Upper lobe of left lung (tissue), 6 donors: ENCODE measurements at regions not wholly inside any gene's neighbourhood (a gene's known extent, or its start where the extent isn't known, plus 50 kb on each side); places are given as distances from the start of the nearest gene placed in this dataset.

Experiments used
- ATAC-seq, 2 donors: fragments of 200-7000 bp; cut with Tn5 transposase; one replicate each; pipeline ENCODE4 v1.9.1; 2022; ENCODE audit warnings: mild to moderate bottlenecking in 2 of 2, moderate library complexity in 2 of 2; ENCODE audit not compliant: low FRiP score in 2 of 2
- DNase-seq, 2 donors: peaks; one replicate each; pipeline ENCODE4 v3.0.0-alpha.2; 2019 to 2020
- H3K27ac ChIP-seq, 4 donors: fragments of 200-600 bp; sonication (generic); one replicate each; pipeline ENCODE4 v1.5.1; 2016 to 2019
- H3K27me3 ChIP-seq, 4 donors: fragments of 200-600 bp; sonication (generic); one replicate each; pipeline ENCODE4 v1.5.1; 2017 to 2019
- H3K36me3 ChIP-seq, 4 donors: fragments of 200-600 bp; sonication (generic); one replicate each; pipeline ENCODE4 v1.5.1; 2016 to 2019
- H3K4me1 ChIP-seq, 4 donors: fragments of 200-600 bp; sonication (generic); one replicate each; pipeline ENCODE4 v1.5.1; 2018 to 2019
- H3K4me3 ChIP-seq, 4 donors: fragments of 200-600 bp; sonication (generic); one replicate each; pipeline ENCODE4 v1.5.1; 2017 to 2019; ENCODE audit warnings: mild to moderate bottlenecking in 2 of 4, moderate library complexity in 1 of 4
- H3K9me3 ChIP-seq, 4 donors: fragments of 200-600 bp; sonication (generic); one replicate each; pipeline ENCODE4 v1.5.1; 2018 to 2019
- CTCF ChIP-seq, 6 experiments: fragments of 450-650 bp in 4 of 6; fragments of 200-600 bp in 2 of 6; sonication (generic) in 2 of 6; IDR thresholded peaks; one replicate each; pipeline ENCODE4 v1.5.1; 2016 to 2019; ENCODE audit warnings: antibody characterized with exemption in 6 of 6
- EP300 ChIP-seq, 4 donors: sonication (generic); formaldehyde crosslinking; IDR thresholded peaks; one replicate each; pipeline ENCODE4 v1.5.1; 2017; ENCODE audit warnings: antibody characterized with exemption in 4 of 4, control low read depth in 2 of 4
- POLR2A ChIP-seq, 4 donors: fragments of 450-650 bp; IDR thresholded peaks; one replicate each; pipeline ENCODE4 v1.5.1; 2016 to 2017; ENCODE audit warnings: antibody characterized with exemption in 4 of 4, mild to moderate bottlenecking in 2 of 4
- POLR2AphosphoS5 ChIP-seq, 2 donors: sonication (generic); formaldehyde crosslinking; IDR thresholded peaks; one replicate each; pipeline ENCODE4 v1.5.1; 2017; ENCODE audit warnings: antibody characterized with exemption in 2 of 2
- WGBS, 2 donors: methylation state at CpG; one replicate each; pipeline ENCODE4 v1.1.5; 2017 to 2018; 5-methylcytosine and 5-hydroxymethylcytosine counted together
- donor health status: DM: no; HTN: no; CAD: no; lungs with moderate emphysema.
- donor health status: DM: no; HTN: yes; CAD: no; lungs with severe emphysema.

GRCh38 chr2:11974573-11974972 is 228.1 kb downstream of the LPIN1 start:
- WGBS, 2 donors: 98 to 100% methylated on average over 1 of the region's 1 CpG
- Histone ChIP-seq H3K27ac (no peak overlapping the region), H3K4me3 (no peak overlapping the region), H3K27me3 (no peaks in the 10 kb centered on the region), H3K36me3 (no peaks in the 10 kb centered on the region), H3K9me3 (peaks cover 11 to 19% (median 13%) of the 10 kb centered on the region in 4 donors), H3K4me1 (no peaks in the 10 kb centered on the region)
- DNase-seq: no peak
- TF ChIP-seq CTCF (IDR thresholded peaks at IDR 0.05): no peak
- no peak for TF ChIP-seq EP300 (IDR thresholded peaks at IDR 0.05)
- TF ChIP-seq POLR2A (IDR thresholded peaks at IDR 0.05): no peak
- no peak for TF ChIP-seq POLR2AphosphoS5 (IDR thresholded peaks at IDR 0.05)
- no peak for ATAC-seq

- Histone ChIP-seq H3K36me3 (no peaks in the 10 kb centered on the region), H3K4me3 (no peak overlapping the region), H3K9me3 (peaks cover 11 to 19% (median 13%) of the 10 kb centered on the region in 4 donors), H3K4me1 (no peaks in the 10 kb centered on the region), H3K27ac (no peak overlapping the region), H3K27me3 (no peaks in the 10 kb centered on the region)
- ATAC-seq (no peak), DNase-seq (no peak)
- 86 to 100% methylated on average over 1 of the region's 1 CpG for WGBS, 2 donors
- no peak for TF ChIP-seq CTCF (IDR thresholded peaks at IDR 0.05)
Observed at GRCh38 chr2:11975373-11975772, 228.9 kb downstream of the LPIN1 start.

GRCh38 chr2:11976073-11976472 is 229.6 kb downstream of the LPIN1 start:
- Histone ChIP-seq H3K4me3 (no peak overlapping the region), H3K36me3 (no peaks in the 10 kb centered on the region), H3K27me3 (no peaks in the 10 kb centered on the region), H3K27ac (no peak overlapping the region), H3K9me3 (peaks cover 11 to 19% (median 13%) of the 10 kb centered on the region in 4 donors), H3K4me1 (no peaks in the 10 kb centered on the region)
- no peak for DNase-seq
- no peak for TF ChIP-seq POLR2A (IDR thresholded peaks at IDR 0.05)
- TF ChIP-seq CTCF (IDR thresholded peaks at IDR 0.05): no peak
- no peak for TF ChIP-seq EP300 (IDR thresholded peaks at IDR 0.05)
- TF ChIP-seq POLR2AphosphoS5 (IDR thresholded peaks at IDR 0.05): no peak
- ATAC-seq: no peak

- Histone ChIP-seq H3K27me3 (no peaks in the 10 kb centered on the region), H3K9me3 (peaks cover 11 to 19% (median 13%) of the 10 kb centered on the region in 4 donors), H3K4me3 (no peak overlapping the region), H3K4me1 (no peaks in the 10 kb centered on the region), H3K36me3 (no peaks in the 10 kb centered on the region), H3K27ac (no peak overlapping the region)
- 96 to 97% methylated on average over 8 of the region's 8 CpGs for WGBS, 2 donors
- ATAC-seq: peak in 1 of 2 donors; percentile 15
- DNase-seq: no peak
- TF ChIP-seq POLR2AphosphoS5 (IDR thresholded peaks at IDR 0.05): no peak
- TF ChIP-seq CTCF (IDR thresholded peaks at IDR 0.05): no peak
- TF ChIP-seq POLR2A (IDR thresholded peaks at IDR 0.05): no peak
- TF ChIP-seq EP300 (IDR thresholded peaks at IDR 0.05): no peak
Observed at GRCh38 chr2:11977766-11978524, 231.5 kb downstream of the LPIN1 start.

- Histone ChIP-seq H3K27me3 (no peaks in the 10 kb centered on the region), H3K27ac (no peak overlapping the region), H3K36me3 (no peaks in the 10 kb centered on the region), H3K4me1 (no peaks in the 10 kb centered on the region), H3K4me3 (no peak overlapping the region), H3K9me3 (no peaks in the 10 kb centered on the region)
- ATAC-seq (no peak), DNase-seq (no peak)
- TF ChIP-seq CTCF (IDR thresholded peaks at IDR 0.05) (no peak), POLR2AphosphoS5 (IDR thresholded peaks at IDR 0.05) (no peak), POLR2A (IDR thresholded peaks at IDR 0.05) (no peak), EP300 (IDR thresholded peaks at IDR 0.05) (no peak)
- 87 to 94% methylated on average over 9 of the region's 9 CpGs for WGBS, 2 donors
Observed at GRCh38 chr2:11980809-11981208, 234.4 kb downstream of the LPIN1 start.
